CD4-positive, alpha-beta T cell (primary cell): ENCODE measurements at regions not wholly inside any gene's neighbourhood (a gene's known extent, or its start where the extent isn't known, plus 50 kb on each side); places are given as distances from the start of the nearest gene placed in this dataset.

Experiments
- ATAC-seq: fragments of 200-7000 bp; cut with Tn5 transposase; one replicate; pipeline ENCODE4 v1.10.0; 2022; ENCODE audit warnings: mild to moderate bottlenecking; ENCODE audit not compliant: poor library complexity
- CTCF ChIA-PET: fragments of 350-600 bp; sonication (Branson Sonifier 250); formaldehyde crosslinking; loops from one replicate; lab custom pipeline; 2021; ENCODE audit warnings: antibody characterized with exemption, inconsistent platforms; lab: Charles Lee
- POLR2A ChIA-PET: fragments of 350-600 bp; sonication (Branson Sonifier 250); formaldehyde crosslinking; loops from one replicate; lab custom pipeline; 2021; ENCODE audit warnings: antibody characterized with exemption, inconsistent platforms; lab: Charles Lee
- DNase-seq, 14 experiments: peaks; one replicate each; pipeline ENCODE4 v3.0.0-alpha.2; 2013 to 2020; ENCODE audit warnings: mixed read lengths in 2 of 14
- H3K27ac ChIP-seq, 2 donors: one replicate each; pipeline versions ENCODE4 v1.5.1 to v1.7.0; 2013; ENCODE audit warnings: low read length in 2 of 2, low read depth in 1 of 2, mild to moderate bottlenecking in 1 of 2
- H3K27me3 ChIP-seq, 2 experiments: 1 replicate in 1 of 2; 2 replicates in 1 of 2; pipeline versions ENCODE4 v1.6.1 to v1.7.0; 2013; ENCODE audit warnings: low read length in 2 of 2, control low read depth in 1 of 2, mild to moderate bottlenecking in 1 of 2, moderate library complexity in 1 of 2; ENCODE audit not compliant: insufficient read depth in 2 of 2, control insufficient read depth in 1 of 2
- H3K36me3 ChIP-seq: one replicate; pipeline ENCODE4 v1.6.1; 2013; ENCODE audit warnings: low read length, control low read depth; ENCODE audit not compliant: insufficient read depth
- H3K4me1 ChIP-seq: one replicate; pipeline ENCODE4 v1.6.1; 2013; ENCODE audit warnings: low read length, control low read depth; ENCODE audit not compliant: insufficient read depth
- H3K4me3 ChIP-seq: one replicate; pipeline ENCODE4 v1.5.1; 2013; ENCODE audit warnings: mild to moderate bottlenecking, low read length, moderate library complexity
- H3K9me3 ChIP-seq, 2 experiments: 1 replicate in 1 of 2; 2 replicates in 1 of 2; pipeline versions ENCODE4 v1.6.1 to v1.7.0; 2013; ENCODE audit warnings: low read length in 2 of 2, mild to moderate bottlenecking in 2 of 2, control low read depth in 1 of 2, moderate library complexity in 1 of 2; ENCODE audit not compliant: control insufficient read depth in 1 of 2, insufficient read depth in 1 of 2
- H3K27ac Mint-ChIP-seq: one replicate; pipeline ENCODE4 v1.8.0; 2020; ENCODE audit warnings: mixed read lengths
- H3K27me3 Mint-ChIP-seq: one replicate; pipeline ENCODE4 v1.8.0; 2021; ENCODE audit warnings: mixed read lengths
- H3K36me3 Mint-ChIP-seq: one replicate; pipeline ENCODE4 v1.8.0; 2021; ENCODE audit warnings: low read depth, mixed read lengths
- H3K4me1 Mint-ChIP-seq: one replicate; pipeline ENCODE4 v1.8.0; 2021; ENCODE audit warnings: low read depth, mixed read lengths
- H3K4me3 Mint-ChIP-seq: one replicate; pipeline ENCODE4 v1.8.0; 2020; ENCODE audit warnings: mild to moderate bottlenecking, mixed read lengths
- H3K9me3 Mint-ChIP-seq: one replicate; pipeline ENCODE4 v1.8.0; 2020; ENCODE audit warnings: mixed read lengths
- CTCF ChIP-seq: fragments of 200-600 bp; IDR thresholded peaks from one replicate; pipeline ENCODE4 v1.8.0; 2022; ENCODE audit warnings: antibody characterized with exemption, mild to moderate bottlenecking
- intact Hi-C, 2 experiments: fragments of 100-400 bp; cut with DNase I in 1 of 2; cut with micrococcal nuclease in 1 of 2; formaldehyde crosslinking; loops; one replicate each; pipeline versions ENCODE4 v1.15.1 to v1.9.0; 2023 to 2025; cut with DNase I, micrococcal nuclease

DNA sequence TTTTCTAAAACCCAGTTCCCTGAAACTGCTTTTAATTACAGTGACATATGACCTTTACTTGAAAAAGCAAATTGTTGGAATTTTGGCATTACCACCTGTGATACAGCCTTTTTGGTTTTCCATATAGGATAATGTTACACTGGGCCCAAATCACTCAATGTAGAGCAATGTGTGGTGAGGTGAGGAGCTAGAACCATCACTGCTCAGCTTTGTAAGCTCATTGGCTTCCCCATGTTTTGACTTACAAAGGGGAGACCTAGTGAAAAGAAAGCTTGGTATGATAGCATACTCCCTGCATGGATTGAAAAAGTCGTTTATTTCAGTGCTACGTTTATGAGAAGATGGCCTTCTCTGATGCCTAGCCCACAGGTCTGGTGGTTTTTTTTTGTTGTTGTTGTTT, 470.4 kb upstream of the EPHA7 start:
- Mint-ChIP-seq H3K27ac (no peak overlapping the region), H3K27me3 (no peaks in the 10 kb centered on the region), H3K36me3 (no peaks in the 10 kb centered on the region), H3K9me3 (peaks cover 6% of the 10 kb centered on the region), H3K4me1 (no peaks in the 10 kb centered on the region), H3K4me3 (no peak overlapping the region)
- intact Hi-C loops: no loop called here
- Histone ChIP-seq H3K9me3 (no peaks in the 10 kb centered on the region), H3K27ac (no peak overlapping the region), H3K4me1 (no peaks in the 10 kb centered on the region), H3K36me3 (no peaks in the 10 kb centered on the region), H3K27me3 (no peaks in the 10 kb centered on the region), H3K4me3 (no peak overlapping the region)
- DNase-seq (no peak), ATAC-seq (no peak)
- ChIA-PET POLR2A (no interaction called here), CTCF (no interaction called here)
- TF ChIP-seq CTCF: no peak

GRCh38 chr6:93886416-93886815, 467.1 kb upstream of the EPHA7 start:
- Histone ChIP-seq H3K9me3 (no peaks in the 10 kb centered on the region), H3K27ac (no peak overlapping the region), H3K4me3 (no peak overlapping the region), H3K36me3 (no peaks in the 10 kb centered on the region), H3K27me3 (no peaks in the 10 kb centered on the region), H3K4me1 (no peaks in the 10 kb centered on the region)
- Mint-ChIP-seq H3K4me1 (no peaks in the 10 kb centered on the region), H3K27me3 (no peaks in the 10 kb centered on the region), H3K27ac (no peak overlapping the region), H3K9me3 (peaks cover 2% of the 10 kb centered on the region), H3K36me3 (no peaks in the 10 kb centered on the region), H3K4me3 (no peak overlapping the region)
- DNase-seq: no peak
- no peak for ATAC-seq
- ChIA-PET POLR2A (no interaction called here), CTCF (no interaction called here)
- intact Hi-C loops: no loop called here
- TF ChIP-seq CTCF: no peak

DNA sequence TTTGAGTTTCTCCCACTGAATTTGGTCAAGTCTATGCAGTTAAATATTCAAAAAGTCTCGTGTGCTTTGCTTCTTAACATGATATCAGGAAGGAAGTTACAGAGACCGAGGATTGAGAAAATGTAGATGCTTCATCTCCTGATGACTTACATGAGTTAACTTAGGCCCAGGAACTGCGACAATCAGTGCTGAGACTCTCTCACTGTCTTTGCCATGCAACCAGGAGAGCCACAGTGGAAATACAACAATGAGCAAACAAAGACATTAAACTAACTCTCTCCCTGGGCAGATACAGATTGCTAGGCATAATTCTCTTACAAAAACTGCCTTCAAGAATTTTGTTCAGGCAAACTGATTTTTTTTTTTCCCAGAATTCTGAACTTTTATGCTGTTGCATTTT, 440.6 kb upstream of the EPHA7 start:
- no peaks in the 10 kb centered on the region for H3K4me1 ChIP-seq
- peaks cover 5% of the 10 kb centered on the region for H3K9me3 Mint-ChIP-seq
- no peaks in the 10 kb centered on the region for H3K36me3 ChIP-seq
- no peak overlapping the region for H3K4me3 ChIP-seq
- ChIA-PET POLR2A (no interaction called here), CTCF (no interaction called here)
- no peak overlapping the region for H3K27ac ChIP-seq
- H3K27me3 Mint-ChIP-seq: no peaks in the 10 kb centered on the region
- intact Hi-C loops: no loop called here
- ATAC-seq: no peak
- no peak overlapping the region for H3K27ac Mint-ChIP-seq
- no peaks in the 10 kb centered on the region for H3K36me3 Mint-ChIP-seq
- H3K4me3 Mint-ChIP-seq: no peak overlapping the region
- H3K4me1 Mint-ChIP-seq: no peaks in the 10 kb centered on the region
- TF ChIP-seq CTCF: no peak
- H3K27me3 ChIP-seq: no peaks in the 10 kb centered on the region
- H3K9me3 ChIP-seq: no peaks in the 10 kb centered on the region
- DNase-seq: no peak
